Pancreas (tissue), 10 donors: ENCODE measurements at regions not wholly inside any gene's neighbourhood (a gene's known extent, or its start where the extent isn't known, plus 50 kb on each side); places are given as distances from the start of the nearest gene placed in this dataset.
A peak's percentile ranks its signal among the peaks of the same experiment; 100 is the strongest.

Experiments
- ATAC-seq, 4 donors: fragments of 200-7000 bp; cut with Tn5 transposase; one replicate each; pipeline versions ENCODE4 v1.8.0 to v1.9.1; 2020; ENCODE audit warnings: mild to moderate bottlenecking in 4 of 4, moderate library complexity in 4 of 4
- DNase-seq, 6 donors: peaks; one replicate each; pipeline ENCODE4 v3.0.0-alpha.2; 2020
- FAIRE-seq: peaks from 2 replicates; lab custom pipeline; 2012; peaks lifted over from hg19 to GRCh38; lab: Jason Lieb, UNC
- H3K27ac ChIP-seq, 4 donors: fragments of 200-600 bp; sonication (generic); 1 replicate in 3 of 4; 2 replicates in 1 of 4; pipeline versions ENCODE4 v1.5.0 to v1.8.0; 2020
- H3K27me3 ChIP-seq, 4 donors: fragments of 200-600 bp; one replicate each; pipeline ENCODE4 v1.8.0; 2021
- H3K36me3 ChIP-seq, 3 donors: fragments of 200-600 bp; sonication (generic) in 1 of 3; one replicate each; pipeline versions ENCODE4 v1.5.0 to v1.8.0; 2020 to 2021
- H3K4me1 ChIP-seq, 3 donors: fragments of 200-600 bp; one replicate each; pipeline ENCODE4 v1.8.0; 2021
- H3K4me3 ChIP-seq, 4 donors: fragments of 200-600 bp; sonication (generic) in 2 of 4; one replicate each; pipeline versions ENCODE4 v1.5.0 to v1.8.0; 2020 to 2021
- H3K9me3 ChIP-seq, 4 donors: fragments of 200-600 bp; one replicate each; pipeline ENCODE4 v1.8.0; 2021
- CTCF ChIP-seq, 4 donors: fragments of 200-600 bp; sonication (generic) in 3 of 4; IDR thresholded peaks; one replicate each; pipeline versions ENCODE4 v1.5.0 to v1.8.0; 2021; ENCODE audit warnings: antibody characterized with exemption in 4 of 4
- WGBS, 2 donors: extraction: QIAGEN DNeasy Blood & Tissue Kit; methylation state at CpG; one replicate each; pipeline ENCODE4 v1.1.7; 2013; 5-methylcytosine and 5-hydroxymethylcytosine counted together
- intact Hi-C, 3 donors: fragments of 100-400 bp; cut with DNase I; formaldehyde crosslinking; loops; one replicate each; pipeline versions ENCODE4 v1.11.1 to v1.14.2; 2022
- donor health status: healthy with polysubstance abuse.
- donor health status: DM: no; HTN: no; CAD: no; lungs with moderate emphysema.
- donor health status: DM: no; HTN: no; CAD: no.
- donor health status: control.
- donor health status: control.
- donor health status: Bipolar disorder and iron deficiency.
- donor health status: DM: yes; HTN: yes; CAD: no.
- donor health status: DM: no; HTN: no; CAD: no.
- donor health status: DM: no; HTN: no; CAD: no.
- donor health status: DM: yes; HTN: yes; CAD: no.

GRCh38 chr14:98904677-98905076, 367.3 kb downstream of the BCL11B start:
- no peaks in the 10 kb centered on the region for H3K27me3 ChIP-seq
- intact Hi-C loops: no loop called here
- no peak for TF ChIP-seq CTCF (IDR thresholded peaks at IDR 0.05)
- 68 to 92% methylated on average over 3 of the region's 3 CpGs for WGBS, 2 donors
- no peak for DNase-seq
- no peak overlapping the region for H3K27ac ChIP-seq
- no peaks in the 10 kb centered on the region for H3K4me1 ChIP-seq
- no peak for ATAC-seq
- FAIRE-seq: no peak
- H3K36me3 ChIP-seq: no peaks in the 10 kb centered on the region
- H3K4me3 ChIP-seq: no peak overlapping the region
- no peaks in the 10 kb centered on the region for H3K9me3 ChIP-seq

- no peak for TF ChIP-seq CTCF (IDR thresholded peaks at IDR 0.05)
- DNase-seq (no peak), ATAC-seq (peak in 2 of 4 donors; percentile 39 to 45), FAIRE-seq (no peak)
- 12 to 14% methylated on average over 17 of the region's 17 CpGs for WGBS, 2 donors
- Histone ChIP-seq H3K36me3 (no peaks in the 10 kb centered on the region), H3K4me3 (no peak overlapping the region), H3K4me1 (no peaks in the 10 kb centered on the region), H3K9me3 (no peaks in the 10 kb centered on the region), H3K27ac (no peak overlapping the region), H3K27me3 (no peaks in the 10 kb centered on the region)
- intact Hi-C loops: no loop called here
Measured at GRCh38 chr14:98906123-98906995, 365.6 kb downstream of the BCL11B start.

GRCh38 chr14:98907271-98907670, 364.7 kb downstream of the BCL11B start:
- ATAC-seq (no peak), FAIRE-seq (no peak), DNase-seq (no peak)
- Histone ChIP-seq H3K27me3 (no peaks in the 10 kb centered on the region), H3K4me3 (no peak overlapping the region), H3K36me3 (no peaks in the 10 kb centered on the region), H3K27ac (no peak overlapping the region), H3K4me1 (no peaks in the 10 kb centered on the region), H3K9me3 (no peaks in the 10 kb centered on the region)
- 73 to 83% methylated on average over 5 of the region's 5 CpGs for WGBS, 2 donors
- intact Hi-C loops: no loop called here
- no peak for TF ChIP-seq CTCF (IDR thresholded peaks at IDR 0.05)

GRCh38 chr14:98908050-98908449, 363.9 kb downstream of the BCL11B start:
- no peak for FAIRE-seq

More at GRCh38 chr14:98908050-98908449, 363.9 kb downstream of the BCL11B start:
- no peaks in the 10 kb centered on the region for H3K27me3 ChIP-seq
- 68 to 71% methylated on average over 7 of the region's 7 CpGs for WGBS, 2 donors
- intact Hi-C loops: no loop called here
- no peaks in the 10 kb centered on the region for H3K36me3 ChIP-seq
- DNase-seq: no peak
- no peak for ATAC-seq
- H3K4me3 ChIP-seq: no peak overlapping the region
- H3K27ac ChIP-seq: no peak overlapping the region
- H3K4me1 ChIP-seq: no peaks in the 10 kb centered on the region
- no peaks in the 10 kb centered on the region for H3K9me3 ChIP-seq
- TF ChIP-seq CTCF (IDR thresholded peaks at IDR 0.05): no peak
